ENCODE measurements at regions not wholly inside any gene's neighbourhood (a gene's known extent, or its start where the extent isn't known, plus 50 kb on each side); places are given as distances from the start of the nearest gene placed in this dataset.
"Not testable (repeated sequence)": the region's sequence is repeated elsewhere in the genome, so short reads cannot be mapped to it uniquely, and the experiment has no call there.

DNA sequence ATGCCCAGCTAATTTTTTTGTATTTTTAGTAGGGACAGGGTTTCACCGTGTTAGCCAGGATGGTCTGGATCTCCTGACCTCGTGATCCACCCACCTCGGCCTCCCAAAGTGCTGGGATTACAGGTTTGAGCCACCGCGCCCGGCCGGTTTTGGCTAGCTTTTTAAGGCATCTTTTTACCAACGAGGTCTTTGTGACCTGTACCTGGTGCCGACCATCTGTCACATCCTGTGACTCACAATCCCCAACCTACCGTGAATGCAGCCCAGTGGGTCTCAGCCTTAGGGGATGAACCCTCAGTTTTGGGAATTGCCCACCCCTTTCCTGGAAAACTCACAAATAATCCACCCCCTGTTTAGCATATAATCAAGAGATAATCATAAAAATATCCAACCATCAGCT lies 607.4 kb upstream of the RBFOX1 start:
- not testable (repeated sequence) for H3K27me3 ChIP-seq (ENCODE audit: control insufficient read depth in 3 of 3, insufficient read depth in 3 of 3, low read length in 3 of 3); H3K4me3 ChIP-seq (ENCODE audit: low read length in 3 of 3); H3K4me1 ChIP-seq (ENCODE audit: control insufficient read depth in 3 of 3, insufficient read depth in 3 of 3, low read length in 3 of 3); H3K36me3 ChIP-seq (ENCODE audit: control insufficient read depth in 3 of 3, insufficient read depth in 3 of 3, low read length in 3 of 3); H3K27ac ChIP-seq (ENCODE audit: low read depth, low read length); H3K9ac ChIP-seq (ENCODE audit: low read depth in 1 of 3, low read length in 3 of 3); H3K9me3 ChIP-seq (ENCODE audit: control insufficient read depth in 3 of 3, low read length in 3 of 3)

DNA sequence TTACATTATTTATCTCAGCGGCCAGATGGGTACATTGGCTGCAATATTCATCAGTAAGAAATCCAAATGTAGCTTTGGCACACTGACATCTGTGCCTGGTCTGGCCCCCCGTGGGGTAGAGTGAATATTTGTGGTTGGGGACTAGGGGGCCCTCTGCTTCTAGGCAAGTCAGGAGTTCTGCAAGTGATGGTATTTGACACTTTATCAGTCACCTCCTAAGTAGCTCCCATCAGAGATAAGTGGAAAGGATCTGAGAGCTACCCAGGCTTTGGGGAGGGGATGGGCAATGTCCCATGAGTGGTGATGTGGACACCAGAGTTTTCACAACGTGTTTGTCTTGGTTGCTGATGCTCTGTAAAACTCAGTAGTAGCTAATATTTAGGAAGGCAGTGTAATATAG lies 609.9 kb upstream of the RBFOX1 start:
- Histone ChIP-seq H3K4me3 (ENCODE audit: low read length in 3 of 3) (no peak overlapping the region), H3K27ac (ENCODE audit: low read depth, low read length) (no peak overlapping the region), H3K9ac (ENCODE audit: low read depth in 1 of 3, low read length in 3 of 3) (no peak overlapping the region), H3K4me1 (ENCODE audit: control insufficient read depth in 3 of 3, insufficient read depth in 3 of 3, low read length in 3 of 3) (no peaks in the 10 kb centered on the region), H3K9me3 (ENCODE audit: control insufficient read depth in 3 of 3, low read length in 3 of 3) (peaks cover 0 to 4% (median 0%) of the 10 kb centered on the region in 3 donors), H3K27me3 (ENCODE audit: control insufficient read depth in 3 of 3, insufficient read depth in 3 of 3, low read length in 3 of 3) (no peaks in the 10 kb centered on the region), H3K36me3 (ENCODE audit: control insufficient read depth in 3 of 3, insufficient read depth in 3 of 3, low read length in 3 of 3) (no peaks in the 10 kb centered on the region)

DNA sequence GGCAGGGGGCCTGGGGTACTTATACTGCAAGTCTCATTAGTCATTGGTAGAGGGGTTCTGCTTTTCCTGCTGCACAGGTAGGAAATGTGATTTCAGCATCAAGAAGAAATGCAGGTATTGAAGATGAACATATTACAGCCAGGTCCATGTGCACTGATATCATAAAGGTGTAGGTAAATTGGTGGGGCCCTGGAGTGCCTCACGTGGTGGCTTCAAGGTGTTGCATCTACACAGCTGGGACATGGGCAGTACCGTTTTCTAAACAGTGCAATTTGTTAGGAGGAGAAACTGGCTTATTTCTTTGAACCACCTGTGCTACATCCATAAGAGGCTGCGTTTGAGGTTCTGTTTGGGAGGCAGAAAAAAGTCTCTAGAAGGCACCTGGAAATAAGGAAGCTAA lies 618.1 kb upstream of the RBFOX1 start:
- Histone ChIP-seq H3K9me3 (ENCODE audit: control insufficient read depth in 3 of 3, low read length in 3 of 3) (peaks cover 0 to 2% (median 0%) of the 10 kb centered on the region in 3 donors), H3K36me3 (ENCODE audit: control insufficient read depth in 3 of 3, insufficient read depth in 3 of 3, low read length in 3 of 3) (no peaks in the 10 kb centered on the region), H3K9ac (ENCODE audit: low read depth in 1 of 3, low read length in 3 of 3) (no peak overlapping the region), H3K27me3 (ENCODE audit: control insufficient read depth in 3 of 3, insufficient read depth in 3 of 3, low read length in 3 of 3) (no peaks in the 10 kb centered on the region), H3K4me3 (ENCODE audit: low read length in 3 of 3) (no peak overlapping the region), H3K27ac (ENCODE audit: low read depth, low read length) (no peak overlapping the region), H3K4me1 (ENCODE audit: control insufficient read depth in 3 of 3, insufficient read depth in 3 of 3, low read length in 3 of 3) (no peaks in the 10 kb centered on the region)

DNA sequence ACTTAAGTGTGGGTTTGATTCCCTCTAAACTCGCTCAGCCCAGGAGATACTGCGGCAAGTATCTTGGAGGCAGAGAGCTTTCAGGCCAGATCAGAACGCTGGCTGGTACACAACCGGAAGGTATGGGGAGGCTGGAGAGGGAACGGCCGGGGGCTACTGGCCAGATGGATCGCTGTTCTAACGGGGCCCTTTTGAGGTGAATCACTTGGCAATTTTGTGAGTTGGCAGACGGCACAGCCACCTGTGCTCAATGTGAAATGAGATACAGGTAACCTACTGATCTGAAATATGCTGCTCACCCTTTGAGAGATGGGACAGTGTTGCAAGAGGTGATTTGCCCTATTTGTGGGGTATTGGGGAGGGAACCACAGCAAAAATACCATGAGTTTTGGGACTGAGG lies 622.9 kb upstream of the RBFOX1 start:
- H3K9ac ChIP-seq (ENCODE audit: low read depth in 1 of 3, low read length in 3 of 3) = no peak overlapping the region
- H3K4me3 ChIP-seq (ENCODE audit: low read length in 3 of 3) = no peak overlapping the region
- peaks cover 0 to 2% (median 0%) of the 10 kb centered on the region in 3 donors for H3K9me3 ChIP-seq (ENCODE audit: control insufficient read depth in 3 of 3, low read length in 3 of 3)
- no peak overlapping the region for H3K27ac ChIP-seq (ENCODE audit: low read depth, low read length)
- H3K4me1 ChIP-seq (ENCODE audit: control insufficient read depth in 3 of 3, insufficient read depth in 3 of 3, low read length in 3 of 3) = no peaks in the 10 kb centered on the region
- no peaks in the 10 kb centered on the region for H3K27me3 ChIP-seq (ENCODE audit: control insufficient read depth in 3 of 3, insufficient read depth in 3 of 3, low read length in 3 of 3)
- H3K36me3 ChIP-seq (ENCODE audit: control insufficient read depth in 3 of 3, insufficient read depth in 3 of 3, low read length in 3 of 3) = no peaks in the 10 kb centered on the region

DNA sequence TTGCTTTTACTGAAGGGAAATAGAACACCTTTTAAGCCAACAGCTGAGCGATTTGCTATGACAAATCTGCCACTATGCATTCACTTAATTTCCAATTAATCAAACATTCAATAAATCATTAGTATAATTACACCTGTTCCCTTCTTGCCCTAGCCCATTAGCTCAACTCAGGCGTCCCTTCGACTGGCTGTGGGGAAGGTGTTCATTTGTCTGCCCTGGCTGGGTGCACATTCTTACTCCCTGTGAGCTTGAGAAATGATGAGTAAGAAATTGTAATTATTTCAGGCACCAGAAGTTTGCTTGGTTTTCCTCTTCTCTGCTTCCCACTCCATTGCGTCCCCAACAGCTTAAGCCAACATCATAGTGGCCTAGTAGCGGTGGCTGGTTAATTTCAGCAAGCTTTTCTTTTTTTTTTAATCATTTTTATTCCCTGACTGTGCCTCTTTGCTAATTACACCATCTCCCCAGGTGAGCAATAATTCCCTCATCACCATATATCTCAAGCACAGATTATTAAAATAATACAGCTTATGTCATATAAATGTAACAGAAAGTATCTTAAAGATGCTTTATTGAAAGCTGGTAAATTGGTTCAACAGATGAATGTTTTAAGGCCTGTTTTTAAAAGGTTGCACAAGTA lies 623.9 kb upstream of the RBFOX1 start:
- Histone ChIP-seq H3K27ac (ENCODE audit: low read depth, low read length) (no peak overlapping the region), H3K9ac (ENCODE audit: low read depth in 1 of 3, low read length in 3 of 3) (no peak overlapping the region), H3K4me1 (ENCODE audit: control insufficient read depth in 3 of 3, insufficient read depth in 3 of 3, low read length in 3 of 3) (no peaks in the 10 kb centered on the region), H3K9me3 (ENCODE audit: control insufficient read depth in 3 of 3, low read length in 3 of 3) (peaks cover 0 to 2% (median 2%) of the 10 kb centered on the region in 3 donors), H3K36me3 (ENCODE audit: control insufficient read depth in 3 of 3, insufficient read depth in 3 of 3, low read length in 3 of 3) (no peaks in the 10 kb centered on the region), H3K4me3 (ENCODE audit: low read length in 3 of 3) (no peak overlapping the region), H3K27me3 (ENCODE audit: control insufficient read depth in 3 of 3, insufficient read depth in 3 of 3, low read length in 3 of 3) (no peaks in the 10 kb centered on the region)

DNA sequence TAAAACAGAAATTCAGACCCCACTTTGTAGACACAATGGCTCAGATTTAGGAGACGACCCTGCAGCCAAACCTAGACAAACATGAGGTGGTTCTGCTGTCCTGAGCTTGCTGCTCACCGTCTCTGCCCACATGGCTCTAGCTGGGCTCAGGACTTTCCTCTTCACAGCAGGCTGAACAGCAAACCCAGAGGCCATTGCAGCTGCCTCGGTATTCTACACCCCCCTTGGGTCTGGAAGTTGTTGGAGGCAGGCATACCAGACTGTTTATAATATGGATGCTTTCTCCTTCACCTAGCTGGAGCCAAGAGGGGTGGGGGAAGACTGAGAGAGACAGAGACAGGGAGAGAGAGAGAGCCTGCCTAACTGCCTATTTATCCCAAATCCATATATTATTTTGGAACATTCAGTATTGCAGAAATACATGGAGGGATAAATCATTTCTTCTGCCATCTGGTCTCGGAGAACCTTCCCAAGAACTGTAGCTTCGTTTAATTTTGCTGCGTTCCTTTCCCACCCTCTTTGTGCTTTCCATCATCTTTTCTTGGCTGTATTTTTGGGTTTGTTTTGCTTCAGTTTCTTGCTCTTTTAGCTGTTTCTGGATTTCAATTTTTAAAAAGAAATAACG lies 628.2 kb upstream of the RBFOX1 start:
- Histone ChIP-seq H3K27me3 (ENCODE audit: control insufficient read depth in 3 of 3, insufficient read depth in 3 of 3, low read length in 3 of 3) (no peaks in the 10 kb centered on the region), H3K36me3 (ENCODE audit: control insufficient read depth in 3 of 3, insufficient read depth in 3 of 3, low read length in 3 of 3) (no peaks in the 10 kb centered on the region), H3K4me1 (ENCODE audit: control insufficient read depth in 3 of 3, insufficient read depth in 3 of 3, low read length in 3 of 3) (no peaks in the 10 kb centered on the region), H3K4me3 (ENCODE audit: low read length in 3 of 3) (no peak overlapping the region), H3K27ac (ENCODE audit: low read depth, low read length) (no peak overlapping the region), H3K9ac (ENCODE audit: low read depth in 1 of 3, low read length in 3 of 3) (no peak overlapping the region), H3K9me3 (ENCODE audit: control insufficient read depth in 3 of 3, low read length in 3 of 3) (peaks cover 0 to 2% (median 0%) of the 10 kb centered on the region in 3 donors)

DNA sequence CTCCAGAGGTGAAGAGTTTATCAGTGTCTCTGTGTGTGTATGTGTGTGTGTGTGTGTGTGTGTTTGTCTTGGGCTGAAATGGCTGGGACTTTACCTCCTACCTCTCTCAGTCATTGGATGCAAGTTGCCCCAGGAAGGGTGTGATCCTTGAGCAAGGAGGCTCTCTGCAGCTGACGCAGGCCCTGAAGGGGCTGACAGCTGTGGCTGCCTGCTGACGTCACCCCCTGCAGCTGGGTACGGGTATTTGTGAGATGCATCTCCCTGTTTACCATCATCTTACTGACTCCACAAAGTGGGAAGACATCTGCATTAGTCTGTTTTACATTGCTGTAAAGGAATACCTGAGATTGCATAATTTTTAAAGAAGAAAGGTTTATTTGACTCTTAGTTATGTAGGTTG lies 631.5 kb upstream of the RBFOX1 start:
- Histone ChIP-seq H3K9ac (ENCODE audit: low read depth in 1 of 3, low read length in 3 of 3) (no peak overlapping the region), H3K9me3 (ENCODE audit: control insufficient read depth in 3 of 3, low read length in 3 of 3) (peaks cover 0 to 2% (median 0%) of the 10 kb centered on the region in 3 donors)

DNA sequence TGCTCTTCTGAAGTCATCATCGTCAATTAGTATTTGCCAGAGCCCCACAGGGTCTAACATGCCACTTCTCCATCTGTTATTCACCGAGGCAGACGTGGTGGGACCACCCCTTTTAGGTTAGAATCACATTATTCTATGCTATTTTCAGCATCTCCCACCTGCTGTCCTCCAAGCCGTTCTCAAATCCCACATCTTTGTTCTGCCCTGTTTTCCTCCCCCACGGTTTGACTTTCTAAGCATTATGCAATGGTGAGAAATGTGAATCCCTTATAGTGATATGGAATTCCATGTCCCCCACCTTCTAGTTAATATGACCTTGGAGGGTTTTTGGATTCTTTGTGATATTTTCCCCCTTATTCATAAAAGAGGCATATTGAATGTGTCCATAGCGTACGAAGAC lies 634.1 kb upstream of the RBFOX1 start:
- H3K27me3 ChIP-seq (ENCODE audit: control insufficient read depth in 3 of 3, insufficient read depth in 3 of 3, low read length in 3 of 3) = no peaks in the 10 kb centered on the region

More for the DNA sequence above, 631.5 kb upstream of the RBFOX1 start:
- Histone ChIP-seq H3K27ac (ENCODE audit: low read depth, low read length) (no peak overlapping the region), H3K4me1 (ENCODE audit: control insufficient read depth in 3 of 3, insufficient read depth in 3 of 3, low read length in 3 of 3) (no peaks in the 10 kb centered on the region), H3K36me3 (ENCODE audit: control insufficient read depth in 3 of 3, insufficient read depth in 3 of 3, low read length in 3 of 3) (no peaks in the 10 kb centered on the region), H3K27me3 (ENCODE audit: control insufficient read depth in 3 of 3, insufficient read depth in 3 of 3, low read length in 3 of 3) (no peaks in the 10 kb centered on the region), H3K4me3 (ENCODE audit: low read length in 3 of 3) (no peak overlapping the region)

DNA sequence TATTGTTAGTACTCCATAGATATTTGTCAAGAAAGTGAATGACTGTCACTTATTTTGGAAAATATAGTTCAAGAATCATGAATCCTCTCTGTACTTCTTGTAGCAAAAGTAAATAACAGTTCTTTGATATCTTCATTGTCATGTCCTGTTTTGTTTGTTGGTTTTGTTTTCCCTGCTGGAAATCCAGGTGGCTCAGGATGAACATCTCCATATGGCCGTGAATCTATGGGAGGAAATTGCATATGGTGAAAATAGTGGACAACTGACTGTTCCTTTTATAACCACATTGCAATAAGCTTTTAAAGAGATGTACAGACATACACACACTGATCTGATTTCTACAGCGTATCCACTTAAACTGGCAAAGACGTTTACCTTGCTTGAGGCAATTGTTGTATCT lies 637.0 kb upstream of the RBFOX1 start:
- Histone ChIP-seq H3K27ac (ENCODE audit: low read depth, low read length) (no peak overlapping the region), H3K4me3 (ENCODE audit: low read length in 3 of 3) (no peak overlapping the region), H3K9me3 (ENCODE audit: control insufficient read depth in 3 of 3, low read length in 3 of 3) (no peaks in the 10 kb centered on the region), H3K4me1 (ENCODE audit: control insufficient read depth in 3 of 3, insufficient read depth in 3 of 3, low read length in 3 of 3) (no peaks in the 10 kb centered on the region), H3K36me3 (ENCODE audit: control insufficient read depth in 3 of 3, insufficient read depth in 3 of 3, low read length in 3 of 3) (no peaks in the 10 kb centered on the region), H3K9ac (ENCODE audit: low read depth in 1 of 3, low read length in 3 of 3) (no peak overlapping the region), H3K27me3 (ENCODE audit: control insufficient read depth in 3 of 3, insufficient read depth in 3 of 3, low read length in 3 of 3) (no peaks in the 10 kb centered on the region)

More for the DNA sequence above, 634.1 kb upstream of the RBFOX1 start:
- Histone ChIP-seq H3K4me3 (ENCODE audit: low read length in 3 of 3) (no peak overlapping the region), H3K9me3 (ENCODE audit: control insufficient read depth in 3 of 3, low read length in 3 of 3) (no peaks in the 10 kb centered on the region), H3K4me1 (ENCODE audit: control insufficient read depth in 3 of 3, insufficient read depth in 3 of 3, low read length in 3 of 3) (no peaks in the 10 kb centered on the region), H3K9ac (ENCODE audit: low read depth in 1 of 3, low read length in 3 of 3) (no peak overlapping the region), H3K36me3 (ENCODE audit: control insufficient read depth in 3 of 3, insufficient read depth in 3 of 3, low read length in 3 of 3) (no peaks in the 10 kb centered on the region), H3K27ac (ENCODE audit: low read depth, low read length) (no peak overlapping the region)

DNA sequence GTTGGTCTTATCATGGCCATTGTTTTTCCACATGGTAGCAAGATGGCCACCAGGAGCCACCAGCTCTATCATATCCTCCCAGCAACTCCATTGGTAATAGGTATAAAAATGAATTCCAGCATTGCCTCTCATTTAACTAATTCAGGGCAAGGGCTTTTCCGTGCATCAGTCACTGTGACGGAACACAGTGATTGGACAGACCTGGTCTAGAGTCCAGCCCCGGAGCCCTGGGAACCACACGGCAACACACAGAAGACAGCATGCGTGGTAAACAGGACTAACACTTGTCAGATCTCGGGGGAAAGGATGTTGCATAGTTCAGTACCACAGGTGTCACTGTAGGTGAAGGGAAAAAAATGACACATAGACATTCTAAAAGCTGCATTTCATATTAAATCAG lies 638.0 kb upstream of the RBFOX1 start:
- Histone ChIP-seq H3K4me1 (ENCODE audit: control insufficient read depth in 3 of 3, insufficient read depth in 3 of 3, low read length in 3 of 3) (no peaks in the 10 kb centered on the region), H3K9me3 (ENCODE audit: control insufficient read depth in 3 of 3, low read length in 3 of 3) (no peaks in the 10 kb centered on the region), H3K4me3 (ENCODE audit: low read length in 3 of 3) (no peak overlapping the region), H3K27me3 (ENCODE audit: control insufficient read depth in 3 of 3, insufficient read depth in 3 of 3, low read length in 3 of 3) (no peaks in the 10 kb centered on the region), H3K9ac (ENCODE audit: low read depth in 1 of 3, low read length in 3 of 3) (no peak overlapping the region), H3K27ac (ENCODE audit: low read depth, low read length) (no peak overlapping the region), H3K36me3 (ENCODE audit: control insufficient read depth in 3 of 3, insufficient read depth in 3 of 3, low read length in 3 of 3) (no peaks in the 10 kb centered on the region)
